ENCODE measurements at regions not wholly inside any gene's neighbourhood (a gene's known extent, or its start where the extent isn't known, plus 50 kb on each side); places are given as distances from the start of the nearest gene placed in this dataset.

GRCh38 chr4:128393101-128393704 lies 105.6 kb upstream of the PGRMC2 start:
- Mint-ChIP-seq H3K27ac (ENCODE audit: low read depth, unreplicated experiment) (no peak overlapping the region), H3K4me3 (ENCODE audit: unreplicated experiment) (no peak overlapping the region), H3K36me3 (ENCODE audit: insufficient read depth, unreplicated experiment) (no peaks in the 10 kb centered on the region), H3K4me1 (ENCODE audit: insufficient read depth, unreplicated experiment) (peaks cover 25% of the 10 kb centered on the region), H3K27me3 (ENCODE audit: insufficient read depth, unreplicated experiment) (no peaks in the 10 kb centered on the region), H3K9me3 (ENCODE audit: unreplicated experiment) (no peaks in the 10 kb centered on the region)
- intact Hi-C loops (cut with micrococcal nuclease), result no loop called here
- no TSS peak for BruUV-seq (replicated peaks)
- ChIA-PET POLR2A (interaction anchor here (1.0 to 2.3 kb wide), 10 partner anchors 12 to 208 kb away, joined by 3 to 21 read pairs (median 4); partner anchors contain the start of gene PGRMC2), CTCF (interaction anchor here (0.6 to 1.8 kb wide), 6 partner anchors 19 to 214 kb away, joined by 3 to 5 read pairs (median 3); no protein-coding TSS in a partner anchor)
- no peak for DNase-seq (ENCODE audit: unreplicated experiment)
- TF ChIP-seq, protein P1, sequence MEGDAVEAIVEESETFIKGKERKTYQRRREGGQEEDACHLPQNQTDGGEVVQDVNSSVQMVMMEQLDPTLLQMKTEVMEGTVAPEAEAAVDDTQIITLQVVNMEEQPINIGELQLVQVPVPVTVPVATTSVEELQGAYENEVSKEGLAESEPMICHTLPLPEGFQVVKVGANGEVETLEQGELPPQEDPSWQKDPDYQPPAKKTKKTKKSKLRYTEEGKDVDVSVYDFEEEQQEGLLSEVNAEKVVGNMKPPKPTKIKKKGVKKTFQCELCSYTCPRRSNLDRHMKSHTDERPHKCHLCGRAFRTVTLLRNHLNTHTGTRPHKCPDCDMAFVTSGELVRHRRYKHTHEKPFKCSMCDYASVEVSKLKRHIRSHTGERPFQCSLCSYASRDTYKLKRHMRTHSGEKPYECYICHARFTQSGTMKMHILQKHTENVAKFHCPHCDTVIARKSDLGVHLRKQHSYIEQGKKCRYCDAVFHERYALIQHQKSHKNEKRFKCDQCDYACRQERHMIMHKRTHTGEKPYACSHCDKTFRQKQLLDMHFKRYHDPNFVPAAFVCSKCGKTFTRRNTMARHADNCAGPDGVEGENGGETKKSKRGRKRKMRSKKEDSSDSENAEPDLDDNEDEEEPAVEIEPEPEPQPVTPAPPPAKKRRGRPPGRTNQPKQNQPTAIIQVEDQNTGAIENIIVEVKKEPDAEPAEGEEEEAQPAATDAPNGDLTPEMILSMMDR (IDR thresholded peaks at IDR 0.05; ENCODE audit: unreplicated experiment), result no peak

DNA sequence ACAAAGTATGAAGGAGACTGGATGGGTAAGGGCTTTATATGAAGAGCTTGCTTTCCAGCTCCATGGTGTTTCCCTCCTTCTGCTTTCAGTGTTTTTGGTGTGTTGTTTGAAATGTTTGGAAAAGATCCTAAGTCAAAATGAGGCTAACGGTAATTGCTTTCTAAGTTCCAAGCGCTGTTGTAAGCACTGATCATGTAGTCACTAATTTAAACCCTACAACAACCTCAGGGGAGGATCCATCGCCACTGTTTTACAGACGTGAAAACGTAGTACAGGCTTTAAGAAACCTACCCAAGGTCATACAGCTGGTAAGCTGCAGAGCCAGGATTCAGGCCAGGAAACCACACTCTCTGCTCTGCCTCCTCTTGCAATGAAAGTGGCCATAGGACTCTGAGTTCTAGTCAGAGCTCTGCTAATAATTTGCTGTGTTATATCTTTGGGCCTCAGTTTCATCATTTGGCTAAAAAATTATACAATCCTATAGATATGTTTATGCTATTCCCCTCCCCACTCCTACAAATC lies 102.9 kb upstream of the PGRMC2 start:
- no peak overlapping the region for H3K27ac Mint-ChIP-seq (ENCODE audit: low read depth, unreplicated experiment)
- CTCF ChIA-PET, result interaction anchor here (0.6 to 2.0 kb wide), 4 partner anchors 10 to 200 kb away, joined by 3 to 11 read pairs (median 4); no protein-coding TSS in a partner anchor

DNA sequence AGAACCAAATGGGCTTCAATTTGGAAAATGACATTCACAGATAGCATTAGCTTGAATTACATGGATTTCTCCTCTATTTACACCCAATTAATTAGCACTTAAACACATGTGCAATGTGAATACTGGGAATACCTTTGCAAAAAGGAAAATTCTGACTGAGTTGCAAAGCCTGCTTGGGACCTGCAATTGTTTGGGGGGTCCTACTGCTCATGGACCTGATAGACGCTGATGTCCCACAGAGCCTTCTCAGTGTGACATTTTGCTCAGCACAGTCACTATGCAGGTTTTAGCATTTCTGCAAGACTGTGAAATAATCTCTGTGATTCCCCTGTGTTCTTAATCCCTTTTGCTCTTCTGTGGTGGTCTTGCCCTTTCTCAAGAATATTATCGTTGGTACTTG lies 101.2 kb upstream of the PGRMC2 start:
- DNase-seq (ENCODE audit: unreplicated experiment), result no peak
- no peaks in the 10 kb centered on the region for H3K27me3 Mint-ChIP-seq (ENCODE audit: insufficient read depth, unreplicated experiment)
- TF ChIP-seq, protein P1 (IDR thresholded peaks at IDR 0.05; ENCODE audit: unreplicated experiment), result no peak
- H3K36me3 Mint-ChIP-seq (ENCODE audit: insufficient read depth, unreplicated experiment), result no peaks in the 10 kb centered on the region
- no TSS peak for BruUV-seq (replicated peaks)
- H3K9me3 Mint-ChIP-seq (ENCODE audit: unreplicated experiment), result no peaks in the 10 kb centered on the region
- peaks cover 54% of the 10 kb centered on the region for H3K4me1 Mint-ChIP-seq (ENCODE audit: insufficient read depth, unreplicated experiment)
- CTCF ChIA-PET, result interaction anchor here (1.4 to 1.6 kb wide), 2 partner anchors 24 to 38 kb away, joined by 4 to 7 read pairs; no protein-coding TSS in a partner anchor
- peak overlapping the region; percentile 84 for H3K27ac Mint-ChIP-seq (ENCODE audit: low read depth, unreplicated experiment)
- POLR2A ChIA-PET, result interaction anchor here (0.9 to 5.0 kb wide), 5 partner anchors 38 to 424 kb away, joined by 3 to 115 read pairs (median 4); partner anchors contain the start of gene PGRMC2
- intact Hi-C loops (cut with micrococcal nuclease), result no loop called here
- no peak overlapping the region for H3K4me3 Mint-ChIP-seq (ENCODE audit: unreplicated experiment)

More for the DNA sequence above, 102.9 kb upstream of the PGRMC2 start:
- BruUV-seq (replicated peaks), result no TSS peak
- H3K27me3 Mint-ChIP-seq (ENCODE audit: insufficient read depth, unreplicated experiment), result no peaks in the 10 kb centered on the region
- H3K4me3 Mint-ChIP-seq (ENCODE audit: unreplicated experiment), result no peak overlapping the region
- no peaks in the 10 kb centered on the region for H3K36me3 Mint-ChIP-seq (ENCODE audit: insufficient read depth, unreplicated experiment)
- no peaks in the 10 kb centered on the region for H3K9me3 Mint-ChIP-seq (ENCODE audit: unreplicated experiment)
- intact Hi-C loops (cut with micrococcal nuclease), result no loop called here
- POLR2A ChIA-PET, result interaction anchor here (0.9 to 1.4 kb wide), 3 partner anchors 36 to 104 kb away, joined by 3 to 5 read pairs (median 4); no protein-coding TSS in a partner anchor
- TF ChIP-seq, protein P1 (IDR thresholded peaks at IDR 0.05; ENCODE audit: unreplicated experiment), result no peak
- peaks cover 48% of the 10 kb centered on the region for H3K4me1 Mint-ChIP-seq (ENCODE audit: insufficient read depth, unreplicated experiment)
- DNase-seq (ENCODE audit: unreplicated experiment), result no peak

GRCh38 chr4:128388352-128388630 lies 100.7 kb upstream of the PGRMC2 start:
- no peaks in the 10 kb centered on the region for H3K9me3 Mint-ChIP-seq (ENCODE audit: unreplicated experiment)
- POLR2A ChIA-PET, result interaction anchor here (0.6 to 5.0 kb wide), 9 partner anchors 23 to 424 kb away, joined by 3 to 115 read pairs (median 4); partner anchors contain the start of gene PGRMC2
- H3K27me3 Mint-ChIP-seq (ENCODE audit: insufficient read depth, unreplicated experiment), result no peaks in the 10 kb centered on the region
- peak; percentile 24 for DNase-seq (ENCODE audit: unreplicated experiment)
- intact Hi-C loops (cut with micrococcal nuclease), result no loop called here
- H3K4me1 Mint-ChIP-seq (ENCODE audit: insufficient read depth, unreplicated experiment), result peaks cover 50% of the 10 kb centered on the region
- TF ChIP-seq, protein P1 (IDR thresholded peaks at IDR 0.05; ENCODE audit: unreplicated experiment), result no peak
- no TSS peak for BruUV-seq (replicated peaks)
- no peaks in the 10 kb centered on the region for H3K36me3 Mint-ChIP-seq (ENCODE audit: insufficient read depth, unreplicated experiment)
- H3K27ac Mint-ChIP-seq (ENCODE audit: low read depth, unreplicated experiment), result peak overlapping the region; percentile 84
- no peak overlapping the region for H3K4me3 Mint-ChIP-seq (ENCODE audit: unreplicated experiment)
- CTCF ChIA-PET, result interaction anchor here (0.6 to 1.6 kb wide), 8 partner anchors 20 to 568 kb away, joined by 3 to 7 read pairs (median 4); no protein-coding TSS in a partner anchor

Measured in MCF 10A (cell line).